ENCODE measurements at regions not wholly inside any gene's neighbourhood (a gene's known extent, or its start where the extent isn't known, plus 50 kb on each side); places are given as distances from the start of the nearest gene placed in this dataset.

- TF ChIP-seq, protein P1, sequence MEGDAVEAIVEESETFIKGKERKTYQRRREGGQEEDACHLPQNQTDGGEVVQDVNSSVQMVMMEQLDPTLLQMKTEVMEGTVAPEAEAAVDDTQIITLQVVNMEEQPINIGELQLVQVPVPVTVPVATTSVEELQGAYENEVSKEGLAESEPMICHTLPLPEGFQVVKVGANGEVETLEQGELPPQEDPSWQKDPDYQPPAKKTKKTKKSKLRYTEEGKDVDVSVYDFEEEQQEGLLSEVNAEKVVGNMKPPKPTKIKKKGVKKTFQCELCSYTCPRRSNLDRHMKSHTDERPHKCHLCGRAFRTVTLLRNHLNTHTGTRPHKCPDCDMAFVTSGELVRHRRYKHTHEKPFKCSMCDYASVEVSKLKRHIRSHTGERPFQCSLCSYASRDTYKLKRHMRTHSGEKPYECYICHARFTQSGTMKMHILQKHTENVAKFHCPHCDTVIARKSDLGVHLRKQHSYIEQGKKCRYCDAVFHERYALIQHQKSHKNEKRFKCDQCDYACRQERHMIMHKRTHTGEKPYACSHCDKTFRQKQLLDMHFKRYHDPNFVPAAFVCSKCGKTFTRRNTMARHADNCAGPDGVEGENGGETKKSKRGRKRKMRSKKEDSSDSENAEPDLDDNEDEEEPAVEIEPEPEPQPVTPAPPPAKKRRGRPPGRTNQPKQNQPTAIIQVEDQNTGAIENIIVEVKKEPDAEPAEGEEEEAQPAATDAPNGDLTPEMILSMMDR (IDR thresholded peaks at IDR 0.05), result no peak
- TF ChIP-seq POLR2A (IDR thresholded peaks at IDR 0.05; ENCODE audit: low read depth), result no peak
Measured at GRCh38 chr1:4351453-4351852, 303.0 kb upstream of the AJAP1 start.
